Stimulated activated CD4-positive, alpha-beta T cell treated with anti-CD3 and anti-CD28 coated beads, Interleukin-15, amount 100 ng/mL, for 24 hours (primary cell): ENCODE measurements at regions not wholly inside any gene's neighbourhood (a gene's known extent, or its start where the extent isn't known, plus 50 kb on each side); places are given as distances from the start of the nearest gene placed in this dataset.

Experiments
- DNase-seq: peaks from one replicate; pipeline ENCODE4 v3.0.0-alpha.2; 2020

DNA sequence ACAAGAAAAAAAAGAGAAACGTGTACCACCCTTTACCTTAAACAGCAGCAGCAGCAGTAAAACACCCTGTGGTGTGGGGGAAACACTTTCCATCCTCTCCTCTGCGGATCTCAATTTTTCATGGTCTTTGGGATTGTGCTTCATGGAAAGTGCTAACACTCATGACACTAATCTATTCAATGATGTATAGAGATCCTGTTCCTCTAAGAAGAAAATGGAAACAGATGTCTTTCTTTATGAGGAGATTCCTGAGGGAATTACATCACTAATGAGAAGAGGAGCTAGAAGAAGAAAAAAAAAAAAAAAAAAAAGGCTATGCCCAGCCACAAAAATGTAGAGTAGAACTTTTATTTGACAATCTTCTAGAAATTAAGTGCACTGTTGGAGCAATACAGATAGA lies 62.9 kb upstream of the NDST3 start:
- no peak for DNase-seq

- no peak for DNase-seq
Measured at GRCh38 chr4:117983541-117984365, 50.5 kb upstream of the NDST3 start.

DNA sequence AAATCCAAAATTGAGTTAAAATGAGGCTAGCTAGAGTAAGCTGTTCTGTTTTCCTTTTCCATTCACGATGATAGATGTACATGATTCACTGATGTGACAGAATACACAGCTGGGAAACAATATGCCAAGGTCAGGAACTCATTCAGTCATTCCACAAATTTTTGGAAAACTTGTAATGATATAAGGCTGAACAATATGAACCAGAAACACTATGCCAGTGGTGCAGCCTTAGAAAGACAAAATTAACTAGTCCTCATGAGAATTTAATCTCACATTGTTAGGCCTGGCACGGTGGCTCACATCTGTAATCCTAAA lies 50.0 kb upstream of the NDST3 start:
- no peak for DNase-seq
